ENCODE measurements at regions not wholly inside any gene's neighbourhood (a gene's known extent, or its start where the extent isn't known, plus 50 kb on each side); places are given as distances from the start of the nearest gene placed in this dataset.

DNA sequence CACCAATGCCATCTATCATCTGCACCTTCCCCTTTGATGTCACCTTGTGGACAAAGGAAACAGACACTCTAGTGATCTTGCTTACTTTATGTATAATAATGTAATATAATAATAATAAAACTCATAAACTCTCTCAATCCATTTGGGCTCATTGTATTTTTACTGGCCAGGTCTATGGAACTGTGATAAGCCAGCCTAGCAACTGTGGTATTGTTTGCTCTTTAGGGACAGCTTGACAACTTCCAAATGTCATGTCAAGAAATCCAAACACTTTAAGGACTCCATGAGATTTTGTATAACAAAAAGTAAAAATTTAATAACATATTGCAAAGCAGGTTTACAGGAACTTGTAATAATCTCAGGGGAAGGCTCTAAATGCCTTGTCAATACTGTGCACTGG lies 1163.4 kb upstream of the TMPRSS15 start:
- ATAC-seq (no peak), DNase-seq (no peak)
- H3K9me3 Mint-ChIP-seq = peaks cover 7% of the 10 kb centered on the region
- no peaks in the 10 kb centered on the region for H3K4me1 Mint-ChIP-seq (ENCODE audit: low read depth)
- H3K27me3 Mint-ChIP-seq = no peaks in the 10 kb centered on the region
- TF ChIP-seq, protein P1, sequence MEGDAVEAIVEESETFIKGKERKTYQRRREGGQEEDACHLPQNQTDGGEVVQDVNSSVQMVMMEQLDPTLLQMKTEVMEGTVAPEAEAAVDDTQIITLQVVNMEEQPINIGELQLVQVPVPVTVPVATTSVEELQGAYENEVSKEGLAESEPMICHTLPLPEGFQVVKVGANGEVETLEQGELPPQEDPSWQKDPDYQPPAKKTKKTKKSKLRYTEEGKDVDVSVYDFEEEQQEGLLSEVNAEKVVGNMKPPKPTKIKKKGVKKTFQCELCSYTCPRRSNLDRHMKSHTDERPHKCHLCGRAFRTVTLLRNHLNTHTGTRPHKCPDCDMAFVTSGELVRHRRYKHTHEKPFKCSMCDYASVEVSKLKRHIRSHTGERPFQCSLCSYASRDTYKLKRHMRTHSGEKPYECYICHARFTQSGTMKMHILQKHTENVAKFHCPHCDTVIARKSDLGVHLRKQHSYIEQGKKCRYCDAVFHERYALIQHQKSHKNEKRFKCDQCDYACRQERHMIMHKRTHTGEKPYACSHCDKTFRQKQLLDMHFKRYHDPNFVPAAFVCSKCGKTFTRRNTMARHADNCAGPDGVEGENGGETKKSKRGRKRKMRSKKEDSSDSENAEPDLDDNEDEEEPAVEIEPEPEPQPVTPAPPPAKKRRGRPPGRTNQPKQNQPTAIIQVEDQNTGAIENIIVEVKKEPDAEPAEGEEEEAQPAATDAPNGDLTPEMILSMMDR (IDR thresholded peaks at IDR 0.05) = no peak
- no peaks in the 10 kb centered on the region for H3K36me3 Mint-ChIP-seq (ENCODE audit: low read depth)
- no peak overlapping the region for H3K27ac Mint-ChIP-seq
- ChIA-PET POLR2A (no interaction called here), CTCF (no interaction called here)
- intact Hi-C loops (cut with micrococcal nuclease) = no loop called here
- no peak overlapping the region for H3K4me3 Mint-ChIP-seq

DNA sequence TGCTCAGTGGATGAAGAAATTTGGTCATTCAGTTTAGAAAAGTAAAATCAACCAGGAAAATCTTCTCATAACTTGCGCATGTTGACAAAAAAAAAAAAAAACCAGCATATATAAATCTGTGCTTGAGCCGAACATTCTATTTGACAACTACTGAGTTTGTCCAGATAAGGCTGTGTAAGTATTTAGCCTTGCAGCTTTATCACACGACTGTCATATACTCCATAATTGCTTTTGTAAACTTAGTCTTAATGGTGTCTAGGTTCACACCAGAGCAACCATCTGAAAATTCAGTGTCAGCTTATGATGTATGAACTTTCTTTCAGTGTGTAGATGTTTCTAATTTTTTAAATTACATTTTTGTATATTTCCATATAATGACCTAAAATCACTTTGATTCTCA lies 1173.8 kb upstream of the TMPRSS15 start:
- intact Hi-C loops (cut with micrococcal nuclease) = no loop called here
- Mint-ChIP-seq H3K4me3 (no peak overlapping the region), H3K4me1 (ENCODE audit: low read depth) (no peaks in the 10 kb centered on the region), H3K36me3 (ENCODE audit: low read depth) (no peaks in the 10 kb centered on the region), H3K27me3 (no peaks in the 10 kb centered on the region), H3K9me3 (peaks cover 1% of the 10 kb centered on the region), H3K27ac (no peak overlapping the region)
- TF ChIP-seq, protein P1 (IDR thresholded peaks at IDR 0.05) = no peak
- DNase-seq = no peak
- CTCF ChIA-PET = no interaction called here
- POLR2A ChIA-PET = no interaction called here
- no peak for ATAC-seq

DNA sequence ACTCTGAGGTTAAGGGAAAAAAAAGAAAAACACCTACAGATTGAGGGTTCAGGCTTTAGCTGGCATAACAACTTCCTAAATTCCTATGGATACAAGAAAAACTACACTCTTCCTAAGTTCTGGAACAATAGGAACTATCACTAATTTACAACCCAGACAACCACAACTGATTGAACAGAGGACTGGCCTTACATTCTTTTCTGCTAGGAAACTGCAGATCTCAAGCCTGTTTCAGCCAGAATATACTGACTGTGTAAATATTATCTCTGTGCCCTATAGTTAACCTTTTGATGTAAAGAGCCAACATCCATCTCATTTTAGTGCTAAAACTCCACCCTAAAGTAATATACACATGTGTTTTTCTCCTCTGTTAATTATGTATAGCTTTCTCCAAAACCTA lies 1186.5 kb upstream of the TMPRSS15 start:
- no peak overlapping the region for H3K27ac Mint-ChIP-seq
- no peak overlapping the region for H3K4me3 Mint-ChIP-seq
- H3K36me3 Mint-ChIP-seq (ENCODE audit: low read depth) = no peaks in the 10 kb centered on the region
- peaks cover 8% of the 10 kb centered on the region for H3K9me3 Mint-ChIP-seq
- TF ChIP-seq, protein P1 (IDR thresholded peaks at IDR 0.05) = no peak
- no peaks in the 10 kb centered on the region for H3K27me3 Mint-ChIP-seq
- H3K4me1 Mint-ChIP-seq (ENCODE audit: low read depth) = no peaks in the 10 kb centered on the region
- CTCF ChIA-PET = no interaction called here
- POLR2A ChIA-PET = no interaction called here
- DNase-seq = no peak
- intact Hi-C loops (cut with micrococcal nuclease) = no loop called here
- no peak for ATAC-seq

DNA sequence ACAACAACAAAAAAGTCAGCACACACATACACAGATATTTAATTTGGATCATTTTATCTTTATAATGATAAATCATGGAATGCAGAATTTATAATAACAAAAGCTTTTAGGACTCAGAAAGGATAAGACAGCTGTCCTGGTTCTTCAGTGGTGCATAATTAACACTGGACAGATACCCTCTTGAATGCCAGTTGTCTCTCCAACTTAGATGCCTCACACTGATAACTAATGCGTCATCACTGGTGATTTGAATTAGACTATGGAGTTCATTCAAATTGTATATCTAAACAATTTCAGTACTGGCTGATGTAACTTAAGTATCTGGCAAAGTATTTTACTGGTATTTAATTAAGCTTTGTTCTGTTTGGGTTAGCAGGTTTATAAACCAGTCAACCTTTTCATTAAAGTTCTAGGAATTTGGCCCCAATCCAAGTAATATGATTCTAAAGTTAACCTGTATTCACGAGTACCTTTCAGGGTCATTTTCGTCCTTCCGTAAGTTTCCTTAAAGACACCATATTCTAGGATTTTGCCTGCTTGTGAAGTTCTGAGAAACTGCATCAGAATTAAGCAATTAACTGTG lies 1199.5 kb upstream of the TMPRSS15 start:
- no peaks in the 10 kb centered on the region for H3K4me1 Mint-ChIP-seq (ENCODE audit: low read depth)
- no peaks in the 10 kb centered on the region for H3K36me3 Mint-ChIP-seq (ENCODE audit: low read depth)
- DNase-seq = no peak
- intact Hi-C loops (cut with micrococcal nuclease) = no loop called here
- H3K9me3 Mint-ChIP-seq = peaks cover 6% of the 10 kb centered on the region
- H3K27me3 Mint-ChIP-seq = no peaks in the 10 kb centered on the region
- H3K4me3 Mint-ChIP-seq = no peak overlapping the region
- CTCF ChIA-PET = no interaction called here
- no peak for ATAC-seq
- POLR2A ChIA-PET = no interaction called here
- TF ChIP-seq, protein P1 (IDR thresholded peaks at IDR 0.05) = no peak
- no peak overlapping the region for H3K27ac Mint-ChIP-seq

DNA sequence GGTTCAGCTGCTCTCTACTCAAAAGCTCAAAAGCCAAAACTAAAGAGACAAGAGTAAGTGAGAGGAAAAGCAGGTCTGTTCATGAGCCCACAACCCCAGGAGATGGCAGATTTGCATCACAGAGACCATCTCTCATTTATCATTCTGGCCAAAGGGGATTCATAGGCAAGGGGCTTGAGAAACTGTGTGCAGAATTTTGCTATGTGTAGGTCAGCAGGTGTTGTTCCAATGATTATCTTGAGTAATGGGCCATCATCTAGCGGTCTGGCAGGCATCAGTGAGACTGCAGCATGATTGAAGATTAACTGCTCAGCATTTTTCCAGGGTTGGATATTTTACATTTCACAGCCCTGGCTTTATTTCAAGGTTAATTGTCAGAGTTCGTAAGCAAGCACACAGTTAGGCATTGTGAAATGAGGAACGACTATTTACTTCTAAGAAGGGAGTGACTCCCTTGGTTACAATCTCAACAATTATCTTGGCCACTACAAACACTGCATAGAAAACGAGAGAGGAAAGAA lies 1204.6 kb upstream of the TMPRSS15 start:
- intact Hi-C loops (cut with micrococcal nuclease) = no loop called here
- no peaks in the 10 kb centered on the region for H3K4me1 Mint-ChIP-seq (ENCODE audit: low read depth)

More for the DNA sequence above, 1204.6 kb upstream of the TMPRSS15 start:
- no peak overlapping the region for H3K4me3 Mint-ChIP-seq
- no peak overlapping the region for H3K27ac Mint-ChIP-seq
- no peaks in the 10 kb centered on the region for H3K36me3 Mint-ChIP-seq (ENCODE audit: low read depth)
- ChIA-PET POLR2A (no interaction called here), CTCF (no interaction called here)
- ATAC-seq (no peak), DNase-seq (no peak)
- H3K9me3 Mint-ChIP-seq = peaks cover 2% of the 10 kb centered on the region
- TF ChIP-seq, protein P1 (IDR thresholded peaks at IDR 0.05) = no peak
- H3K27me3 Mint-ChIP-seq = no peaks in the 10 kb centered on the region
